ENCODE measurements at regions not wholly inside any gene's neighbourhood (a gene's known extent, or its start where the extent isn't known, plus 50 kb on each side); places are given as distances from the start of the nearest gene placed in this dataset.

DNA sequence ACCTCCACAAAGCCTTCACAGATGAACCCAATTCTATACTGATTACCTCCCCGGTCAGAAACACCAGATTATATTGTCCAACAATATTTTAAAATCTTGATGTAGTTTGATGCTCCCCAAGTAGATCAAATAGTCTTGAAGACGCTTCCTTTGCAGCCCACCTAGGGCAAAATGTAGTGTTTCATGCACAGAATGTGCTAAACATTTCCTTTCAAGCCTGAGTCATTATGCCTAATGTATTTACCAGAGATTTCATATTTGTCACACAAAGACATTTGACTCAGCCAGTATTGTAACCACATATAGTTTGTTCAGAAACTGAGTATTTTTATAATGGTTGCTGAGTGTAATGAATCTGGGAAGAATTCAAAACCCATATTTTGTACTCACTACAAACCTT lies 1396.8 kb downstream of the LRRC4C start:
- no peak for TF ChIP-seq Cebpa-rat (IDR thresholded peaks at IDR 0.05)
- Histone ChIP-seq H3K4me3 (no peak overlapping the region), H3K9ac (no peak overlapping the region), H3K36me3 (no peaks in the 10 kb centered on the region), H3K27ac (no peak overlapping the region), H3K9me3 (no peaks in the 10 kb centered on the region), H4K20me1 (no peaks in the 10 kb centered on the region), H3K27me3 (no peaks in the 10 kb centered on the region), H3K4me2 (no peak overlapping the region), H3K4me1 (no peaks in the 10 kb centered on the region)

DNA sequence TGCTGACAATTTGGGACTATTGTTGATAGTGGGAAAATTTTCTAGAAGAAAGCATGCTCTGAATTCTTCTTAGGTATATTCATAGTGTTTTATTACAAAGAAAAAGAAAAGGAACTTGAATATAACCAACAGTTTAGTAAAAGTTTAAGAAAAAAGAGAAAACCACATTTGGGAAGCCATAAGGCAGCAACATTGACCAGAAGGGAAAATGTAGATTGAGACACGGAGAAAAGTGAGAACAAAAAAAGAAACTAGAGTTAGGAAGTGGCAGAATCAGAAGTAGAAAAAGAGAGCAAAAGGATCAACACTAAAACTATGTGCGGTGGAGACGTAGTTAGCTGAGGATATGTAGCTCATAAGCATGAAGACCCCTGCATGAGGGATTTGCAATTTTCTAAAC lies 1398.2 kb downstream of the LRRC4C start:
- H3K36me3 ChIP-seq = no peaks in the 10 kb centered on the region
- H3K27ac ChIP-seq = no peak overlapping the region
- no peaks in the 10 kb centered on the region for H4K20me1 ChIP-seq
- H3K4me3 ChIP-seq = no peak overlapping the region
- H3K27me3 ChIP-seq = no peaks in the 10 kb centered on the region
- no peak overlapping the region for H3K9ac ChIP-seq
- no peaks in the 10 kb centered on the region for H3K9me3 ChIP-seq
- H3K4me1 ChIP-seq = no peaks in the 10 kb centered on the region
- TF ChIP-seq Cebpa-rat (IDR thresholded peaks at IDR 0.05) = no peak
- H3K4me2 ChIP-seq = no peak overlapping the region

DNA sequence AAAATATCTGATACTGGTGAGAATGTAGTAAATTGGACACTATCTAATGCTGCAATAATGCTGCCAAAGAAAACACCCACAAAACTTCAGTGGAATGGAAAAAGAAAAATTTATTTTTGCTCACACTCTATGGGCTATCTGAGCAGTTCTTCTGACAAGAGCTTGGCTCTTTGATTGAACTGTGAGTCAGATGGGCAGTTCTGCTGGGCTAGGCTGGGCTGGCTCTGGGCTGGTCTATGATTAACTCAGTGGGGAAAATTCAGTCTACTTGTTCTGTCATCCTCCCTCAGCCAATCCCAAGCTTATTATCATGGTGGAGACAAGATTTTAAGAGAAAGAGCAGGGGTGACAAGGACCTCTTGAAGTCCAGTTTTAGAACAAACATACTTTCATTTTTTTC lies 1404.8 kb downstream of the LRRC4C start:
- no peaks in the 10 kb centered on the region for H3K9me3 ChIP-seq
- H3K27ac ChIP-seq = no peak overlapping the region
- no peaks in the 10 kb centered on the region for H4K20me1 ChIP-seq
- H3K27me3 ChIP-seq = no peaks in the 10 kb centered on the region
- H3K4me3 ChIP-seq = no peak overlapping the region
- H3K9ac ChIP-seq = no peak overlapping the region
- no peak for TF ChIP-seq Cebpa-rat (IDR thresholded peaks at IDR 0.05)
- no peaks in the 10 kb centered on the region for H3K36me3 ChIP-seq
- H3K4me2 ChIP-seq = no peak overlapping the region
- H3K4me1 ChIP-seq = no peaks in the 10 kb centered on the region

DNA sequence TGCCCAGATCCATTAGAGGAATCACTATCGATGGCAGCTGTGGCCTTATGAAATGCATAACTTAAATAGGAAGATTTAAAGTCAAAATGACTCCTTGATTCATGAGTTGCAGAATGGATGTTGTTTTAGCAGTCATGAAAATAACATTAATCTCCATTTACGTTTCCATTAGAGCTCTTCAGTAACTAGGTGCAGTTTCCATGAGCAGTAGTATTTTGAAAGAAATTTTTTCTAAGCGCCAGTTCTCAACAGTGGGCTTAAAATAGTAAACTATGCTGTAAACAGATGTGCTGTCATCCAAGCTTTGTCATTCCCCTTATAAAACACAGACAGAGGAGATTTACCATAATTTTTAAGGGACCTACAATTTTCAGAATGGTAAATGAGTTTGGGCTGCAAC lies 1414.1 kb downstream of the LRRC4C start:
- Histone ChIP-seq H3K4me3 (no peak overlapping the region), H3K36me3 (no peaks in the 10 kb centered on the region), H3K9me3 (no peaks in the 10 kb centered on the region), H3K4me1 (no peaks in the 10 kb centered on the region), H3K27ac (no peak overlapping the region), H3K9ac (no peak overlapping the region), H3K27me3 (no peaks in the 10 kb centered on the region), H3K4me2 (no peak overlapping the region), H4K20me1 (no peaks in the 10 kb centered on the region)
- TF ChIP-seq Cebpa-rat (IDR thresholded peaks at IDR 0.05) = no peak

DNA sequence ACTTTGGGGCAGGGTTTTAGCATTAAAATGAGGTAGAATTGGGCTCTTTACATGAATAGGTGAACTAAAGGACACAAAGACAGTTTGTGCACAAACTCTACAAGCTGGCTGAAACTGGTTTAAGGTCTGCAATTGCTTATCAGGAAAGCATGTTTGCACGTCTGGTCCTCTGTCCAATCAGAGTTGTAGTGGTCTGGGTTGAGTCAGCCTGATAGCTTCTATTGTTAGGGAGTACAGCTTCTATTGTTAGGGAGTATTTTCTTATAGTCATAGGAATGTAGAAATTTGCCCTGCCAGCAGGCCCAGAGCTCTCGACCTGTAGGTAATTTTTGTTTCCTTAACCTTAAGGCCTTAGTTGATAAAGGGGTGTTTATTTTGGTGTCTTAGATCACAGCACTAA lies 1422.4 kb downstream of the LRRC4C start:
- no peaks in the 10 kb centered on the region for H3K36me3 ChIP-seq
- no peaks in the 10 kb centered on the region for H3K4me1 ChIP-seq
- no peak overlapping the region for H3K9ac ChIP-seq
- H4K20me1 ChIP-seq = no peaks in the 10 kb centered on the region
- no peak overlapping the region for H3K27ac ChIP-seq
- H3K4me2 ChIP-seq = no peak overlapping the region
- H3K9me3 ChIP-seq = no peaks in the 10 kb centered on the region
- TF ChIP-seq Cebpa-rat (IDR thresholded peaks at IDR 0.05) = no peak
- no peaks in the 10 kb centered on the region for H3K27me3 ChIP-seq
- no peak overlapping the region for H3K4me3 ChIP-seq

DNA sequence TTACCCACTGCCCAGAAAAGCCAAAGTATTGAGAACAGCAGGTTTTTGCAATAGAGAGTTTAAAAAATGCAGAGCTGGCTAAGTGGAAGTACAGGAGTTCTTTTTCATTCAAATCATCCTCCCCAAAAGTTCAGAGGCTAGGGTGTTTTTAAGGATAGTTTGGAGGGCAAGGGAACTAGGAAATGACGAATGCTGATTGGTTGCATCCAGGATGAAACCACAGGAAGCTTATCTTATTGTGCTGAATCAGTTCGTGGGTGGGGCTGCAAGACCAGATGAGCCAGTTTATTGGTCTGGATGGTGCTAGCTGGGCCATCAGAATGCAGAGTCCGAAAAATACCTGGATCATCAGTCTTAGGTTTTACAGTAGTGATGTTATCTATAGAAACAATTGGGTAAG lies 1427.1 kb downstream of the LRRC4C start:
- Histone ChIP-seq H3K27ac (no peak overlapping the region), H3K4me2 (no peak overlapping the region), H3K4me1 (no peaks in the 10 kb centered on the region), H3K27me3 (no peaks in the 10 kb centered on the region), H4K20me1 (no peaks in the 10 kb centered on the region), H3K36me3 (no peaks in the 10 kb centered on the region), H3K9ac (no peak overlapping the region), H3K9me3 (no peaks in the 10 kb centered on the region), H3K4me3 (no peak overlapping the region)
- no peak for TF ChIP-seq Cebpa-rat (IDR thresholded peaks at IDR 0.05)

DNA sequence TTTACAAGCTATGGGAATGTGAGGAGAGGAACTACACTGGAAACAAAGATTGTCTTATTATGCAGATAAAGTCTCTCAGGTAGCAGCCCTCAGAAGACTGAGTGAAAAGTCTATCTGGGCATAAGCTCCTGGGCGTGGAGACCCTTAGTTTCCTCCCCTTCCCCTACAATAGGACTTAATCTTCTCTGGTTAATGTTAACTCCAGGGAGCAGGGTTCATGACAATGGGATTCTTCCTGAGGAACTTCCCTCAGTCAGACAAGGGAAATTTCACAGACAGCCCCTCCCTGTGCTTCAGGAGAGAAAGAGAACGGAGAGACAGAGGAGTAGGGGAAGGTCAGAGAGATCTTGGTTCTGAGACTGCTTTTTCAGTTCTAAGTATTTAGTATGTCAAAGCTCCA lies 1428.6 kb downstream of the LRRC4C start:
- no peak overlapping the region for H3K9ac ChIP-seq
- no peaks in the 10 kb centered on the region for H3K36me3 ChIP-seq
- H3K27ac ChIP-seq = no peak overlapping the region
- no peaks in the 10 kb centered on the region for H3K27me3 ChIP-seq
- no peak for TF ChIP-seq Cebpa-rat (IDR thresholded peaks at IDR 0.05)
- no peak overlapping the region for H3K4me2 ChIP-seq
- no peaks in the 10 kb centered on the region for H3K4me1 ChIP-seq
- no peaks in the 10 kb centered on the region for H3K9me3 ChIP-seq
- no peaks in the 10 kb centered on the region for H4K20me1 ChIP-seq
- H3K4me3 ChIP-seq = no peak overlapping the region

DNA sequence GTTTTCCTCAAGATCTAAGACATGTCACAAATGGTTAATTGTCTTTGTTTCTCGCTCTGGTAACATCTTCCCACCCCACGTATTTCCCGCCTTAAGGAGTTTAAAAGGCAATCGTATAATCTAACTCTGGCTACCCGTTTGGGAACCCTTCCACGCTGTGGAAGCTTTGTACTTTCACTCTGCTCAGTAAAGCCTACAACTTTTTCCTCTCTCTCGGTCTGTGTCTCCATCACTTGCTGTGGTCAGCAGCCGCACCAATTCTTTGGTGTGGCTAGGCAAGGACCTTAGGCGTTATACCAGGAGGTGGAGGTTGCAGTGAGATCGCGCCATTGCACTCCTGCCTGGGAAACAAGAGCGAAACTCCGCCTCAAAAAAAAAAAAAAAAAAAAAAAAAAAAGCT lies 1430.1 kb downstream of the LRRC4C start:
- Histone ChIP-seq H3K27ac (no peak overlapping the region), H3K27me3 (no peaks in the 10 kb centered on the region), H3K4me3 (no peak overlapping the region), H3K36me3 (no peaks in the 10 kb centered on the region), H3K9ac (no peak overlapping the region), H3K9me3 (no peaks in the 10 kb centered on the region), H4K20me1 (no peaks in the 10 kb centered on the region), H3K4me2 (no peak overlapping the region), H3K4me1 (no peaks in the 10 kb centered on the region)
- no peak for TF ChIP-seq Cebpa-rat (IDR thresholded peaks at IDR 0.05)

DNA sequence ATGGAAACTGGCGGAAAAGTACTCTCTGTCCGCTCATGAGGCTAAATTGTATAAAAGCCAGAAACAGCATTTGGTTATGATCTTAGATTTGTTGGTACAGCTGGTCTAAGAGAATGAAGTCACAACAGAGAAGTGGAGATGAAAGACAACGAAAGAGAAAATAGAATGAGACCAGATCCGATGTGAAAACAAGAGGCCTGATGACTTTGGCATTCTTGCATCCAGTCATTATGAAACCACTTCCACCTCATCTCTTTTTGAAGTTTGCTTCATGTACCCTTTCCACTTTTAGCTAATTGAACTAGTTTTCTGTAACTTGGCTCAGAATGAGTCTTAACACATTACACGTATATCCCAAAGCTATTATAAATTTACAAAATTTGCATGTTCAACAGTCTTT lies 1431.7 kb downstream of the LRRC4C start:
- Histone ChIP-seq H3K4me2 (no peak overlapping the region), H3K4me1 (no peaks in the 10 kb centered on the region), H3K27me3 (no peaks in the 10 kb centered on the region), H3K4me3 (no peak overlapping the region), H3K27ac (no peak overlapping the region), H3K9ac (no peak overlapping the region), H4K20me1 (no peaks in the 10 kb centered on the region), H3K36me3 (no peaks in the 10 kb centered on the region), H3K9me3 (no peaks in the 10 kb centered on the region)
- no peak for TF ChIP-seq Cebpa-rat (IDR thresholded peaks at IDR 0.05)

DNA sequence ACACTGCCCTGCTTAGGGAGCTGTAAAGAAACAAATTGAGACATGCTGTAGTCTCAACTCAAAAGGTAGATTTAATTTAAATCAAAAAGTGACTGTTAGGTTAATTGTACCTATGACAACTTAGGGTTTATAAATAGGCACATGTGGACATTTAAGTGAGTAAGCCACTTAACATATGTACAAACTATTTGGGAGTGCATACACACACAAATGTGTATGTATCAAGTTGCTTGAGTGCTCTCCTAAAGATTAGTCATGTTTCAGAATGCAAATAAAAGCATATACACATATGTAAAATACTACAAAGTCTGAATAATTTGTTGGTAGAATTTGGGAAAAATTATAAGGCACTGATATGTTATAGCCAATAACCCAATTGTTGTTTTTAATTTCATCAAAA lies 1435.7 kb downstream of the LRRC4C start:
- Histone ChIP-seq H3K27me3 (no peaks in the 10 kb centered on the region), H3K36me3 (no peaks in the 10 kb centered on the region), H3K4me2 (no peak overlapping the region), H3K27ac (no peak overlapping the region), H3K9me3 (no peaks in the 10 kb centered on the region), H3K4me3 (no peak overlapping the region), H3K4me1 (no peaks in the 10 kb centered on the region), H3K9ac (no peak overlapping the region), H4K20me1 (no peaks in the 10 kb centered on the region)
- no peak for TF ChIP-seq Cebpa-rat (IDR thresholded peaks at IDR 0.05)

DNA sequence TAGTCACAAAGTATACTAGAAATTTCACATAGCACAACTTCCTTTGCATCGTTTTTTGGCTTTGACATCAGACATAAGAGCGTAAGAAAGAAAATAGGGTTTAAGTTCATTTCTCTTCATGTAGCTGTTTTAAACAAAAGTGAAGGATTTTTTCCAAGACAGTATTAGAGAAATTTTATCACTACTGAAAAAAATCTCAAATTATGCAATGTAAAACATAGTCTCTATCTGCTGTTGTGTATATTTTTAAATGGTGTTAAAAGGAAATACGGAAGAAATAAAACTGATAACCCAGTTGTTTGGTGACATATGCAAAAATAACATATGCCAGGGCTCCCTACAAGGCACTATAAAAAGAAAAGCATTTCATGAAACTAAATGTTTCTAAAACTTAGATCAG lies 1449.4 kb downstream of the LRRC4C start:
- no peaks in the 10 kb centered on the region for H4K20me1 ChIP-seq
- TF ChIP-seq Cebpa-rat (IDR thresholded peaks at IDR 0.05) = no peak
- no peaks in the 10 kb centered on the region for H3K27me3 ChIP-seq
- H3K4me3 ChIP-seq = no peak overlapping the region
- H3K9ac ChIP-seq = no peak overlapping the region
- H3K9me3 ChIP-seq = no peaks in the 10 kb centered on the region
- no peaks in the 10 kb centered on the region for H3K36me3 ChIP-seq
- H3K27ac ChIP-seq = no peak overlapping the region
- H3K4me1 ChIP-seq = no peaks in the 10 kb centered on the region
- no peak overlapping the region for H3K4me2 ChIP-seq

All from BLaER1 (cell line).